Stimulated activated CD4-positive, alpha-beta T cell treated with anti-CD3 and anti-CD28 coated beads, Interleukin-4, amount 100 ng/mL, for 24 hours (primary cell): ENCODE measurements at regions not wholly inside any gene's neighbourhood (a gene's known extent, or its start where the extent isn't known, plus 50 kb on each side); places are given as distances from the start of the nearest gene placed in this dataset.
"Not testable (repeated sequence)": the region's sequence is repeated elsewhere in the genome, so short reads cannot be mapped to it uniquely, and the experiment has no call there.

ENCODE experiments used
- DNase-seq: peaks from one replicate; pipeline ENCODE4 v3.0.0-alpha.2; 2020

DNA sequence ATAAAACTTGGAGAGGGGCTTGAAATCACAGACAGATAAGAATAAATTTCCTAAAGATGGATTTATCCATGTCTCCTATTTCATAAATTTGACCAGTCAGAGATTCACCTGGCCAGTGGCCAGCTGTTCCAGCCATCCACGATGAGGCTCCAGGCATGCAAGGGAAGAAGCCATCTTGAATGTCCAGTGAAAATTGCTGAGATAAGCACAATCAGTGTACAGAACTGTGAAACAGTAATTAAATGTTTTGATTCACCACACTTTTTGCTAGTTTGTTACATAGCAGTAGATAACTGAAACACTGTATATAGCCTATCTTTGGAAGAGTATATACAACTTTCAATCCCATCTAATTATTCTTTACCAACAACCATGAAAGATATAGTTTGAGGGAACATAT is 163.5 kb downstream of the HINT1 start:
- no peak for DNase-seq

DNA sequence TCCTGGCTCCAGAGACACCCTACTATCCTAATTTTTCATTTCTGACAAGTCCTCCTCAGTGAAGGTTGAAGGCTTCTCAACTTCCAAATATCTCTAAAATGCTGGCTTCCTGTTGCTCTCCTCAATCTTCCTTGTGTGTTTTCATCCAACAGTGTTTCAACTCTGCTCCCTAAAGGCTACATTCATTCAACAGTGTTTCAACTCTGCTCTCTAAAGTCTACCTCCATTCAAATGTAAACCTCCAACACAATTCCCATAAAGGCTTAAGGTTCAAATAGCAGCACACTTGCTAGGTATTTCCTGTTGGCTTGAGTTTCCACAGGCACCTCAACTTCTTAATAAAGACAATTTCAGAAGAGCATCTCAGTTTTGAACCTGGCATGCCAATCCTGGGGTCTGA is 164.8 kb downstream of the HINT1 start:
- DNase-seq: no peak

DNA sequence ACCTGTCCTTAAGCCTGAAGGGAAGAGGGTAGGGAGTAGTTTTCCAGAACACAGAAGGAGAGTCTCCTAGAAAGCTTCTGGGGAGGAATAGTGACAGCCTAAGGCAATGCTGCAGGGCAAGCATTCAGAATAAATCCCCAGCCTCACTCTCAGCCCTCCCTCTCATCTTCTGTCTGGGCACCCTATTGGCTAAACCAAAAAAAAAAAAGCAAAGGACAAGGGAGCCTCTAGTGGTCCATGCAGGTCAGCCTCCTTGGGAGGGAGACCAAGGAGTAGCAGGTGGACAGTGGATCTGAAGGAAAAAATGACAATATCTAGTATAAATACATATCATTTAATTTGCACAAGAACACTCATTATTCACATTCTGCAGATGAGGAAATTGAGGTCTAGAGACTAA is 168.3 kb downstream of the HINT1 start:
- DNase-seq: not testable (repeated sequence)

DNA sequence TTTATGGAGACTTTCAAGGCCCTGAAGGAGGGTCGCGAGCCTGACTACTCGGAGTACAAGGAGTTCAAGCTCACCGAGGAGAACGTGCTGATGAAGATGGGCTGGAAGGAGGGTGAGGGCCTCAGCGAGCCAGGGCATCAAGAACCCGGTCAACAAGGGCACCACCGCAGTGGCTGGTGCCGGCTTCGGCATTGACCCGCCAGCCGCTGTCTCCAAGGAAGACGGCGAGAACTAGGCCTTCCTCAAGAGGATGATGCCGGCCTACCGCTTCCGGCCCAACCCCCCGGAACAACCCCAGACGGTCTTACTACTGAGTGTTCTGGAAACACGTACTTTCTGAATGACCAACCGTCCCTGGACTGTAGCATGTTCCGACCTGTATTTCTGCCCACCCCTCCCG is 169.2 kb downstream of the HINT1 start:
- no peak for DNase-seq

DNA sequence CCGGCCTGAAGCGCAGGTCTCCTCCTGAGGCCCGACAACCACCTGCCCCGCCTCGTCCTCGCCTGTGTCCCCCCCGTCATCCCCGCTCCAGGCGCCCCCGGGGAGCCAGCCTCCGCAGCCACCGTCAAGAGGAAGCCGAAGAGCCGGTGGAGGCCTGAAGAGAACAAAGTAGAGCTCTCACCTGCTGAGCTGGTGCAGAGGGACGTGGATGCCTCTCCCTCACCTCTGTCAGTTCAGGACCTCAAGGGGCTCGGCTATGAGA is 169.9 kb downstream of the HINT1 start:
- DNase-seq: no peak

DNA sequence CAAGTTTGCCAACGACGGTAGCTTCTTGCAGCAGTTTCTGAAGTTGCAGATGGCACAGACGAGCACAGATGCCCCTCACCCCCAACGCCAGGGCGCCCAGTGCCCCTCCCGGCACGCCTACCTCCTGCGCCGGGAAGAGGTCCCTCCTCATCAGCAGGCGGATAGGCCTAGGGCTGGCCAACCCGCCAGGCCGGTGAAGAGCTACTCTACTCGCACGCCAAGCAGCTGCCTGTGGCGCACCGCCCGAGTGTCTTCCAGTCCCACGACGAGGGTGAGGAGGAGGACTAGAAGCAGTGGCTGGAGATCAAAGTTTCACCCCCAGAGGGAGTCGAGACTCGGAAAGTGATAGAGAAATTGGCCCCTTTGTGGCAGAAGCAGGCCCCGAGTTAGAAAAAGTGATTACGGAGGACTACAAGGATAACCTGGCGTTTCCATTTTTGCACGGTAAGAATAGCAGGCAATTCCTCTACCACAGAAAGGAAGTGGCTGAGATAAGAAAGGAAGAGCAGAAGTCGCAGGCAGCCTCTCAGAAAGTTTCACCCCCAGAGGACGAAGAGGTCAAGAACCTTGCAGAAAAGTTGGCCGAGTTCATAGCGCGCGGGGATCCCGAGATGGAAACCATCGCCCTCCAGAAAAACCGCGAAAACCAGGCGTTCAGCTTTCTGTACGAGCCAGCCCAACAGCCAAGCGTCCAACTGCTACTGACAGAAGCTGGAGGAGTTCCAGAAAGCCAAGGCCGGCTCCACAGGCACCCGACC is 170.4 kb downstream of the HINT1 start:
- no peak for DNase-seq

DNA sequence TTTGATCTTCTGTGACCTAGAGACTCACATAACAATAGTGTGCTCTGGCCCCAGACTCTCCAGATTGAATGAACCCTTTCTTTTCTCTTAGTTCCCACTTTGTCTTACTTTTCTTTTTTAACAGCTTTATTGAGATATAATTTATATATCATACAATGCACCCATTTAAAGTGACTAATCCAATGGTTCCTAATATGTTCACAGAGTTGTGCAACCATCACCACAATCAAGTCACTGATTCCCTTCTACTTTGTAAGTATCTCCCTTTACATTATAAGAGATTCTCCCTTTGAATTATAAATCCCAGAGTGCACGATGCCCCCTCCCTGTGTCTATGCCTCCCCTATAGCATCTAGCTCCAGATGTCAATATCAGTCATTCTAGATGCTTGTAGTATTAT is 172.4 kb downstream of the HINT1 start:
- no peak for DNase-seq

DNA sequence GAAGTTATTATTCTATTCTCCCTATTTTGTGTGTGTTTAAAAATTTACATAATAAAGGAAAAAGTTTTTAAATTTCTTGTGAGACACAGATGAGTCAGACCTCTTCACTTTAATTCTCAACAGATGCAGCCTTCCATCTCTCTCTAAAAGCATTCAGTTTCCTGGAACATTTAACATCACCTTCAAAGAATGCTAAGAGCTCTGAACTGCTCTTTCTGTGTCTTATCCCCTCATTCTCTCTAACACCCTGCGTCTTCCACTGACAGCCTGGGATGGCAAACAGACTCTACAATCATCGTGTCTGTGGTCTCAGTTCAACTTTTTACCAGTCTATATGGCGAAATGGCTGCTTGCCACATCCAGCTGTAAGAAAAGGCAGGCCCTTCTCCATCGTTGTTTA is 173.0 kb downstream of the HINT1 start:
- no peak for DNase-seq

DNA sequence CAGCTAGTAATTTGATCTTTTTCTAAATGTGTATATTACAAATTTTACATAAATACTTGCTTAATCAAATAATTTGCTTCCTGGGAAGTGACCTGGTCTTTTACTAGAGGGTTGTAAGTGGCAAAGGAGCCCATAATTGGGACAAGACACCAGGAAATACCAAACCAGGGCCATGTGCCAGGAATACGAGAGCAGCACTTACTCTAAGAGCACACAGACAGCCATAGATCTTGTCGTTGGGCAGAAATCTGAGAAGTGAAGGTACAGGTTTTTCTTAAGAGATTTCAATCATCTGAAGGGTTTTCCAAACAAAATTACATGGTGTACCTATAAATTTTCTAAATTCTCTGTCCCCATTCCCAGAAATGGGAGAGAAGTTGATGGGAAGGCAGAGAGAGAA is 179.3 kb downstream of the HINT1 start:
- no peak for DNase-seq

DNA sequence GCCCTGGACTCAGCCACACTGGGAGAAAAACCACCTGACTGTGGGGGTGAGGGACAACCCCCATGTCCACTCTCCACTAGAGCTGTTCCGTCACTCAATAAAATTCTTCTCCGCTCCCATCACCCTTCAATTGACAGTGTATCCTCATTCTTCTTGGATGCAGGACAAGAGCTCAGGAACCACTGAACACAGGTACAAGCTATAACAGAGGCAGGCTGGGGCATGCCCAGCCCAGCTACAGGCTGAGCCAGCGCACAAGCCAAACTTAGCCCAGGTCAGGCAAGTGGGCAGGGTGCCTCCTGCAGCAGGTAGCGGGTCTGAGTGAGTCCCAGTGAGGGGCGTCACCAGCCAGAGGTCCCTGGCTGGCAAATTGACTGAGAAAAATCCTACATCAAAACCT is 183.4 kb downstream of the HINT1 start:
- no peak for DNase-seq

DNA sequence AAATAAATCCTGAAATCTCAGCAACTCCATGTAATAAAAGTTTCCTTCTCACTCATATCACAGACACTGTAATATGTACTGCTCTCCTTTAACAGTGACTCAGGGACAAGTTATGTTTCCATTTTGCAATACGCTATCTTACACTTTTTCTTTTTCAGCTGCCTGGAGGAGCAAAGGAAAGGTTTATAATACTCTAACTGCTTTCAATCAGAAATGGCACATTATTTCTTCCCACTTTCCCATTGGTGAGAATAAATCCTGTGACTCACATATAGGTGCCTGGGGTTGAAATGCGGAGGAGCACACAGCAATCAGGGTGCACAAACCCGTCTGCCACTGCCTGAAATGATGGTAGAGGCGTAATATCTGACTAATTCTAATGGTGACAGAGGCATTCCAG is 186.6 kb downstream of the HINT1 start:
- no peak for DNase-seq

DNA sequence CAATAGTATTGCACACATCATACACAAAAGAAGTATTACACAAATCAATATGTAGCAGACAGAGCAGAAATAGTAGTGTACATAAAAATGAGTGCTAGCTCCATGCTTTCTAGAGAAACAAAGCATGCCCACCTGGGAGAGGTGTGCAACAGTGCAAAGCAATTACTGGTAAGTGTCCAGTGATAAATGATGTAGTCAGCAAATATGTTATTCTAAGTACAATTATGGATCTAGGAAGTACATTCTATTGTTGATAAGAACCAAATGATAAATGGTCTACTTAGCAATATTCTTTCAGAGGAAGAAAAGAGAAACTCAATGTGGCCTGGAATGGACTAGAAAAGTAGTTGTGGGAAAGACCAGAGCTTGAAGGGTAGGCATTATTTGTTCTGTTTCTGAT is 188.6 kb downstream of the HINT1 start:
- no peak for DNase-seq

DNA sequence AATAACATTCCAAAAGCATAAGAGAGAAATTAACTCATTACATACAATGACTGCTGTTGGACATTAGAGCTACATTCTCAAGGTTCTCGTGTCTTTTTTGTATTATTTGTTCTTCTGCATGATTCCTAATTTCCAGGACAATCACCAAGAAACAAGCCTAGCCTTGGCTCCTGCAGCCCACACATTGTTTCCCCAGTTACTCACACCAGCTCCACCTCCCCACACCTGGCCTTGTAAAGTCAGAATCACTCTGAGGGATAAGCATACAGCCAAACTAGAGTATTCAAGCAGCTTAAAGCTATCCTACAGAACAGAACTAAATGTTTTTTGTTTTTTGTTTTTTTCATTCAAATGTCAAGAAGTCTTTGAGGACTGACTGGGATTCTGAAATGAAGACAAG is 189.2 kb downstream of the HINT1 start:
- DNase-seq: no peak

DNA sequence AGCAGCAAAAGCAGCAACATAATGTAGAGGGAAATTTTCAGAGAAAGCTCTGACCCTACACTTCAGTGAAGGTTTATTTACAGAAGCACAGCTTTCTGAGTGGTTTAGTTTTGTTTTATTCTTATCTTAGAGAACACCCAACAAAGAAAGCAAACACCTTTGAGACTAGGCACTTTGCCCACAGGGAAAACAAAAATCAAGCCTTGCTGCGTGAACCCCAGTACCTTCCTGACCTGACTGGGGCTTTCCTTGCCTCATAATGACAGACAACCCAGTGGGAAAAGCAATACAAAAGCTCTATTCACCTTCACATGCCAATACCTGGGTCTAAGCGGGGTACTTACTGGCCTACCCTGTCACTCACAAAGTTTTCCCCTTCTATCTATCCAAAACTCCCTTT is 189.8 kb downstream of the HINT1 start:
- no peak for DNase-seq

DNA sequence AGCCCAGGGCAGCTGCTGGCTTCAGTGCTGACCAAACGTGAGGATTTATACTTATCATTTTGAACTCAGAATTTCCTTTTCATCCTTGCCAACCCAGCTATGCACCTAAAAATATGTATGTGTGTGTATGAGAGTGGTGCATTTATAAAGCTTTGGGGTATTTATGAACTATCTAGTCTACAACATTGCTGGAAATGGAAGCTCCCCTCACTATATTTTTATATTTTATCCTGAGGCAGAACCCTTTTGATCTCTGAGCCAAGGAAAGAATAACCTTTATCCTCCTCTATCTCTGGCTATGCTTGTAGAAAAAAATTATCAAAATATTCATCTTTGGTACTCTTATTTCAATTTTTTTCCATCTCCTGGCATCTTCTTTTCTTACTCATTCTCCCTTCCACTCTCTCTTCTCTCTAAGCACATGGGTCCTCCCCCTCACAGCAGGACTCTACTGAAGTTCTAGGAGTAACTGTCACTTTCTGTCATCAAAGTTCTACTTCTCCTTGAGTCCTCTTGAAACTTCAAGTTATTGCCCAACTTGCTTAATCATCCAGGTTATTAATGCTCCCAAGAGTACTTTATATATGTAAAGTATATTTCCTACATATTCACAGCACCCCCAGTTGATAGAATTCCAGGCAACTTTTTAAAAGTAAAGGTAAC is 190.9 kb downstream of the HINT1 start:
- no peak for DNase-seq

DNA sequence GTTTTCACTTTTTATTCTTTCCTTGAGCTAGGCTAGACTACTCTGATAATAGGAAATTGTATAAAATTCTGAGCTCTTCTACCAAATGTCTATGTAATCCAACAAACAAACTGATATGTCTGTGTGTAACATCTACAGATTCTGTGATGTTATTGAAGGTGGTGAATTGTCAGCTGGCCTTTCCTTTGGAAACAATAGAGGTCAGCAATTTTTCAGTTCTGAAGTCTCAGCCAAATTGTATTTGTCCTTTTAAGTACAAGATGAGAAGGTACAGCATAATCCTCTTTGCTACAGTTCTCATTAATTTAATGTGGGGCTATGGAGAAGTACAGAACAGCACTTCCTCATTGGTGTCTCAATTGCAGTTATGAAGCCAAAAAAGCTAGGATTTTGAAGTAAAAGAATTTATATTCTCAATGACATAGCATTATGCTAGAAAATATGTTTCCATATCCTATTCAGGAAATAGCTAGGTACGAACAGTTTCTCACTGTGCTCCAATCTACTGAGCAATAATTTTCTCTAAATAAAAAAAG is 198.0 kb downstream of the HINT1 start:
- no peak for DNase-seq

DNA sequence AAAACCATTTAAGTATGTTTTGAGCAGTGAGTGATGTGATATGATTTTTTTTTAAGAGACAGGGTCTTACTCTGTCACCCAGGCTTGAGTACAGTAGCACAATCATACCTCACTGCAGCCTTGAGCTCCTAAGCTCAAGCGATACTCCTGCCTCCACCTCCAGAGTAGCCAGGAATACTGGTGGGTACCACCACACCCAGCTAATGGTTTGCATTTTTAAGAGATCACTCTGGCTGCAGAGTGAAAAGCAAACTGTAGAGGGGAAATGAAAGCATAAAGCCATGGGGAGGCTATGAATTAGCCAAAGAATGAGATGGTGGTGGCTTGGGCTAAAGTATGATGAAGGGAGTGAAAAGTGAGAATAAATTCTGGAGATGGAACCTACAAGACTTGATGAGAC is 199.1 kb downstream of the HINT1 start:
- no peak for DNase-seq

DNA sequence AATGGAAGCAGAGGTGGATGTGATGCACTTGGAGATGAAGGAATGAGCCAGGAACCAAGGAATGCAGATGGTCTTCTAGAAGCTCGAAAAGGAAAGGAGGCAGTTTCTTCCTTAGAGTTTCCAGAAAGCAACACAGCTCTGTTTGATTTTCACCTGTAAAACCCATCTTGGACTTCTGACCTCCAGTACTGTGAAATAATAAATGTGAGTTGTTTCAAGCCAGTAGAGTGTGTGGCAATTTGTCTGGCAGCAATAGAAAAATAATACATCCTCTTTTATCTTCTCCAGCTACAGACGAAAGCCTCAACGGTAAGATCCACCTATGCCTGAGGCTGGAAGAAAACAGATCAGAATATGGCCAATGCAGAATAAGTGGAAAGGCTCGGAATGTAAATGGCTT is 199.7 kb downstream of the HINT1 start:
- DNase-seq: no peak

DNA sequence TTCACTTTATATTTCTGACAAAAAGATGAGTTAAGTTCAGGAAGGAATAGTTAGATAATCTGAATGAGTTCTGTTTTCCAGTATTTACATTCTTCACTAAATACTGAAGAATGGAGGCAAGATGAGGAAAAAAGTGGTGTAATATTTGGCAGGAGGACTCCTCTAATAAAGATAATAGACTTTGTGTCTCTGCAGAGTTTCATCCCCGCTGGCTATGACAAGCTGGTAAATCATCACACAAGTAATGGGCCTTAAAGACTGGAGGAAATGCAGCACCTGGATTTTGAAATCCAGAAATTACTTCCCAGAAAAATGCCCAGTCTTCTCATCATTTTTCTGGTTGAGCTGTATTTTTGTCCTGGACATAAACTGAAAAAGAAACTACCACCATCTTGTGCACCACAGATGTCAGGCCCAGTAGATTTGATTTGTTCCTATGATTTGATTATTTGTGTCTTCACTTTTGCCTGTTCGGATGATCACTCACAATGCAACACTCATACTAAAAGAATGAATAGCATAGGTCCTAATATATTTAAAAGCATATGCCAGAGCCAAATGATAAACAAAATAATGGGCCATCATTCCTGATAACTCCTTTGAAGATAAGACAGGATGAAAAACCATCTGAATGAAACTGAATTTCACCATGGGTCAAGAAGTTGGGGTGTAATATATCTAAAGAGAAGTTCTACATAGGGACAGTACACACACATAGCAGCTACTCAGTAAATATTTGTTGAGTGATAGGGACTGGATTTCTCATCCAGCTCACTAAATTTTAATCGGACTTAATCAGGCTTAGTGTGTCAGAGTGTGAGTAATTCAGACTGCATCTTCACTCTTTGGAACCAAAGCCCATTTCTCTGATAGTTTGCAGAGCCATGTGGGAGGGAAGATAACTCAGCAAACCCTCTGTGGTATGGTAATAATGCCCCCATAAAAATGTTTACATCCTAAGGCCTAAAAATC is 200.5 kb downstream of the HINT1 start:
- no peak for DNase-seq

DNA sequence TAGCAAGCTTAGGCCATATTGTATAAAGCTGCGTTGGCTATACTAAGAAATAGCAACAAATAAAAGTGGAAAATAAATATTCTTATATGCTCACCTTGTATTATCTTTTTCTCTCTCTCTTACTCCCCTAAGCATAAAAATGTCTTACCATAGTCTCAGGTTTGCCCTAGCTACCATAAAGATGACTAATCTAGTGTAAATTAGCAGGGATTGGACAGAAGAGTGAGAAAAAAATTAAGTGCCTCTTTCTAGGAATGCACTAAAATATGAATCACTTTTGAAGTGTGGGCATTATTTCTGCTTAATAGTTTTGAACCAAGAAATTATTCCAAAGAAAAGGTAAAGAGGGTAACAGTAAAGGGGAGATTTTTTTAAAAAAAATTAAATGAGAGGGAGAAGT is 201.3 kb downstream of the HINT1 start:
- no peak for DNase-seq

DNA sequence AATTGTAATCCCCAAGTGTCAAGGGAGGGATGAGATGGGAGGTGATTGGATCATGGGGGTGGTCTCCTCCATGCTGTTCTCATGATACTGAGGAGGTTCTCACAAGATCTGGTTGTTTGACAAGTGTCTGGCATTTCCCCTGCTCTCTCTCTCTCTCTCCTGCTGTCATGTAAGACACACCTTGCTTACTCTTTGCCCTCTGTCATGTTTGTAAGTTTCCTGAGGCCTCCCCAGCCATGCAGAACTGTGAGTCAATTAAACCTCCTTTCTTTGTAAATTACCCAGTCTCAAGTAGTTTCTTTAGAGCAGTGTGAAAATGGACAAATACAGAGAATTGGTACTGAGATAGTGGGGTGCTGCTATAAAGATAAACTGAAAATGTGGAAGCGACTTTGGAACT is 207.9 kb downstream of the HINT1 start:
- DNase-seq: no peak

DNA sequence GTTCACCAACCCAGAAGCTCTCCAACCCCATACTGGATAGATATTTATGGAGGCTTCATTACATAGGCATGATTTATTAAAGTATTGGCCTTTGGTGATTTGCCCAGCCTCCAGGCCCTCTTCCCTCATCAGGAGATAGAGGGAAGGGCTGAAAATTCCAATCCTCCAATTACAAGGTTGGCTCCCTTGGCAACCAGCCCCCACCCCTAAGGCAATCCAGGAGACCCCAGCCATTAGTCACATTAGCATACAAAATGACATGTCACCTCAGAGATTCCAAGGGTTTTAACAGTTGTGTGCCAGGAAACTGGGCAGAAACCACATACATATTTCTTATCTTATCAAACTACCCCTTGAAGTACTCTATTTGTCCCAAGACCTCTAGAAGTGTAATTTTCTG is 210.0 kb downstream of the HINT1 start:
- no peak for DNase-seq

DNA sequence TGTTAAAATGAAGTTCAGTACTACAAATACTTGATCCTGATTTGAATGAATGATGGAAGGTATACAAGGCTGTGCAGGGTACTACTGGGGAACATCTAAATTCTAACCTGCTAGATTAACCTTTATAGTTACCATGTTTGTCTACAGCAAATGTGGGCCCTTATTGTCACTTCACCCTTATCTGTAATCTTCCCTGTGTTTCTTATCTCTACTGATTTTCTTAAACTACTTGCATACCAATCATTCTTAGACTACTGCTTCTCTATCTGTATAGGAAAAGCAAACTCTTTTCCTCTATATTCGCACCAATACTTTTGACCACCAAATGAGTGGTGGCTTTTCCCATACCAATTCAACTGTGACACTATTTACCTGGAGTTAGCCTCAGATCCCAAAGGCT is 210.7 kb downstream of the HINT1 start:
- DNase-seq: no peak

DNA sequence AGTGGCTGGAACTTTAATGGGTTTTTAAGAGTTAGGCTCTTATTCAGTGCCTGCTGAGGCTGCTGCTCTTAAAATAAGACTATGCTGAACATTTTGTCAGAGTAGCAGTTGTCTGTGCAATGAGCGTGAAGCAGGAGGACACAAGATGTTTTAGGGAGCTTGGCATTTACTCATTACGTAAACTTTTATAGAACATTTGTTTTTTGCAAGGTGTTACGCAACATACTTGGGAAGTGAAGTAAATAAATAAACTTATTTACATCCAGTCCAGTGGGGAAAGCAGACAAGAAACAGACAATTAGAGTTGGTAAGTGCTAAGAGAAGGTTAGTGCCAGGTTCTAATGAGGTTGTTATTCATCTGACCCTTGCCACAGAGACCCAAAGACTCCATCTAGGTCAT is 226.0 kb downstream of the HINT1 start:
- no peak for DNase-seq
